Duodenal mucosa (tissue), 2 donors: ENCODE measurements at regions not wholly inside any gene's neighbourhood (a gene's known extent, or its start where the extent isn't known, plus 50 kb on each side); places are given as distances from the start of the nearest gene placed in this dataset.

ENCODE experiments used
- H3K27ac ChIP-seq: one replicate; pipeline ENCODE4 v1.7.0; 2013; ENCODE audit warnings: low read depth, low read length
- H3K27me3 ChIP-seq, 2 donors: one replicate each; pipeline ENCODE4 v1.7.0; 2013; ENCODE audit warnings: low read length in 2 of 2, control low read depth in 1 of 2; ENCODE audit not compliant: insufficient read depth in 2 of 2, control insufficient read depth in 1 of 2
- H3K36me3 ChIP-seq, 2 donors: one replicate each; pipeline ENCODE4 v1.7.0; 2013; ENCODE audit warnings: low read length in 2 of 2, control low read depth in 1 of 2; ENCODE audit not compliant: insufficient read depth in 2 of 2, control insufficient read depth in 1 of 2
- H3K4me1 ChIP-seq, 2 donors: one replicate each; pipeline ENCODE4 v1.7.0; 2013; ENCODE audit warnings: low read length in 2 of 2, control low read depth in 1 of 2; ENCODE audit not compliant: insufficient read depth in 2 of 2, control insufficient read depth in 1 of 2
- H3K4me3 ChIP-seq, 2 donors: one replicate each; pipeline ENCODE4 v1.7.0; 2013; ENCODE audit warnings: low read length in 2 of 2, low read depth in 1 of 2
- H3K9ac ChIP-seq, 2 donors: one replicate each; pipeline ENCODE4 v1.7.0; 2013; ENCODE audit warnings: low read length in 2 of 2, low read depth in 1 of 2
- H3K9me3 ChIP-seq, 2 donors: one replicate each; pipeline ENCODE4 v1.7.0; 2013; ENCODE audit warnings: low read length in 2 of 2, control low read depth in 1 of 2; ENCODE audit not compliant: control insufficient read depth in 1 of 2

GRCh38 chr4:71235311-71236201, 103.3 kb upstream of the SLC4A4 start:
- Histone ChIP-seq H3K27me3 (no peaks in the 10 kb centered on the region), H3K4me3 (no peak overlapping the region), H3K9me3 (no peaks in the 10 kb centered on the region), H3K27ac (no peak overlapping the region), H3K36me3 (no peaks in the 10 kb centered on the region), H3K9ac (no peak overlapping the region), H3K4me1 (peaks cover 15 to 25% of the 10 kb centered on the region in 2 donors)

GRCh38 chr4:71236226-71236625, 102.6 kb upstream of the SLC4A4 start:
- H3K27me3 ChIP-seq: no peaks in the 10 kb centered on the region
- no peak overlapping the region for H3K4me3 ChIP-seq
- H3K27ac ChIP-seq: no peak overlapping the region
- peaks cover 8 to 19% of the 10 kb centered on the region in 2 donors for H3K4me1 ChIP-seq
- no peaks in the 10 kb centered on the region for H3K36me3 ChIP-seq
- no peak overlapping the region for H3K9ac ChIP-seq
- H3K9me3 ChIP-seq: no peaks in the 10 kb centered on the region

GRCh38 chr4:71237641-71238040, 101.2 kb upstream of the SLC4A4 start:
- peaks cover 0 to 12% of the 10 kb centered on the region in 2 donors for H3K4me1 ChIP-seq
- H3K4me3 ChIP-seq: no peak overlapping the region
- H3K27ac ChIP-seq: no peak overlapping the region
- H3K9me3 ChIP-seq: no peaks in the 10 kb centered on the region
- H3K9ac ChIP-seq: no peak overlapping the region
- H3K36me3 ChIP-seq: no peaks in the 10 kb centered on the region
- no peaks in the 10 kb centered on the region for H3K27me3 ChIP-seq

DNA sequence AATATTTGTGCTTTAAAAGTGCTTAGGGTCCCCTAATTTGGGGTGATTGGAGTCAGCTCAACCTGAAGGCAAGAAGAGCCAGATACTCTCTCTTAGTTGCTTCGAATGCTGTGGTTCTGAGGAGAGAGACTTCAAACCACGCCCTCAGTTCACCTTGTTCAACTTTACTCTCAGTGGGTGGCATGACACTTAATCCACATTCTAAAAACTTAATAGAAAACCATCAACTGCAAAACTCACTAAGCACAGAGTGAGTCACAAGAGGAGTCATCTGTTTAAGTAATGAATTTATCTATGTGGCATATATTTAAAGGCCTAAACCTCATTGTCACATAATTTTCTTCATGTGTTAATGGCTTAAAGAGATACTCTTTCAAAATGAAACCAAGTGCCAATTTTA, 99.5 kb upstream of the SLC4A4 start:
- no peaks in the 10 kb centered on the region for H3K9me3 ChIP-seq
- no peak overlapping the region for H3K9ac ChIP-seq
- H3K4me3 ChIP-seq: no peak overlapping the region
- H3K36me3 ChIP-seq: peaks cover 0 to 4% of the 10 kb centered on the region in 2 donors
- H3K27ac ChIP-seq: no peak overlapping the region
- H3K4me1 ChIP-seq: peaks cover 0 to 12% of the 10 kb centered on the region in 2 donors
- H3K27me3 ChIP-seq: no peaks in the 10 kb centered on the region

GRCh38 chr4:71240094-71240493, 98.7 kb upstream of the SLC4A4 start:
- H3K9ac ChIP-seq: no peak overlapping the region
- H3K4me3 ChIP-seq: no peak overlapping the region
- H3K36me3 ChIP-seq: peaks cover 0 to 4% of the 10 kb centered on the region in 2 donors
- no peaks in the 10 kb centered on the region for H3K27me3 ChIP-seq
- no peaks in the 10 kb centered on the region for H3K9me3 ChIP-seq
- no peak overlapping the region for H3K27ac ChIP-seq
- H3K4me1 ChIP-seq: peaks cover 0 to 12% of the 10 kb centered on the region in 2 donors

DNA sequence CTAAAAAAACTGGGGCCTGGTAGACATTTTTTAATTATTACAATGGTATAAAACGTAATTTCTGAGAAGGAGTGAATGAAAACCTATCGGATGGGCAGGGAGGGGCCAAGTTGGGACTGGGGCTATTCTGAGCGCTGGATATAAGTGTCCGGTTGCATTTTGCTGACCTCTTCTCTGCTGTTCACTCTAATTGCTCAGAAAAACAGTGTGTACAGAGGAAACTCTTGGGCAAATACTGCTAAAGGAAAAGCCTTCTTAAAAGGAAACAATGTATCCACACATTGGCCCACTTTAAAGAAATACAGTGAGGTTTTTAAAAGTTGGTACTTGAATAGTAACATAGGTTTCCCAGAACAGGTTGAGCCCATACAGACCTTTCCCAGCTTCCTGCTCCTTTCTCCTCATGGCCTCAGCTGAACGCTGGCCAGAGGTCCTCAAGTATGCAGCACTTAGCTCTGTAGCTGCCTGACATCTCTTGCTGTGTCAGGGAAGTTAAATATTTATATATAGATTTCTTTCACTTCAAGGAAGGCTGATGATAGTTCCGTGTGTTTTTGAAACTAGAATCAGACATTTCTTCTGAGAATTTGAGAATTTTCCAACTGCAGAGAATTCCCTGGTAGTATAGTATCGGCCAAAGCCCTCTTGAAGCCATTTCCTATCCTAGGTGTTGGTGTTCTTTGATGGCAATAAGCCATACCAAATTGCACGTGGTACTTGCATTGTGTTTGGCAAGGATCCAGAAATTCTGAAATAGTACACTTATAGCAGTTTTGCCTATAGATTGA, 97.1 kb upstream of the SLC4A4 start:
- no peaks in the 10 kb centered on the region for H3K9me3 ChIP-seq
- H3K27me3 ChIP-seq: no peaks in the 10 kb centered on the region
- H3K4me1 ChIP-seq: peaks cover 0 to 12% of the 10 kb centered on the region in 2 donors
- H3K27ac ChIP-seq: no peak overlapping the region
- H3K36me3 ChIP-seq: peaks cover 3 to 4% of the 10 kb centered on the region in 2 donors
- no peak overlapping the region for H3K9ac ChIP-seq
- H3K4me3 ChIP-seq: no peak overlapping the region

- H3K4me1 ChIP-seq: peaks cover 0 to 12% of the 10 kb centered on the region in 2 donors
- no peak overlapping the region for H3K9ac ChIP-seq
- H3K4me3 ChIP-seq: no peak overlapping the region
- no peaks in the 10 kb centered on the region for H3K9me3 ChIP-seq
- H3K36me3 ChIP-seq: peaks cover 3 to 4% of the 10 kb centered on the region in 2 donors
- no peaks in the 10 kb centered on the region for H3K27me3 ChIP-seq
- no peak overlapping the region for H3K27ac ChIP-seq
Observed at GRCh38 chr4:71243091-71243833, 95.6 kb upstream of the SLC4A4 start.

DNA sequence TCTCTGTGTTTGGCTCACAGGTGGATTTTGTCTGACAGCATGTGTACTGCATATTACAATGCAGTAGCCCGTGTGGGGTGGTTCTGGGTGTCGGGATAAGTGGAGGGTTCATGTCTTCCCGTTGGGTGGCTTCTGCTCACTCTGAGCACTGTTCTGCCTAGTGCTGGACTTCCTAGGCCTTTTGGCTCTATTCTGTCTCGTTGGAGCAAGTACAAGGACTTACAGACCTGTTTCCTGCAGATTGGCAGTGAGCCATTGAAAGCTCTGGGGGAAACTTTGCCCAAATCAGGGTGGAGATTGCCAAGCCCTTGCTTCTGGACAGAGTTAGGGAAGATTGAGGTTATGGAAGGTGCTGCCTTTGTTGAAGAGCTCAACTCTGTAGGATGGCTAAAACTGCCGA, 91.1 kb upstream of the SLC4A4 start:
- Histone ChIP-seq H3K36me3 (peaks cover 3 to 4% of the 10 kb centered on the region in 2 donors), H3K27ac (no peak overlapping the region), H3K9me3 (no peaks in the 10 kb centered on the region)

GRCh38 chr4:71251261-71251660, 87.6 kb upstream of the SLC4A4 start:
- no peak overlapping the region for H3K27ac ChIP-seq

More for the DNA sequence above, 91.1 kb upstream of the SLC4A4 start:
- Histone ChIP-seq H3K9ac (no peak overlapping the region), H3K4me3 (no peak overlapping the region), H3K27me3 (no peaks in the 10 kb centered on the region), H3K4me1 (no peaks in the 10 kb centered on the region)

More at GRCh38 chr4:71251261-71251660, 87.6 kb upstream of the SLC4A4 start:
- Histone ChIP-seq H3K4me3 (no peak overlapping the region), H3K27me3 (no peaks in the 10 kb centered on the region), H3K9me3 (no peaks in the 10 kb centered on the region), H3K9ac (no peak overlapping the region), H3K4me1 (no peaks in the 10 kb centered on the region), H3K36me3 (peaks cover 0 to 12% of the 10 kb centered on the region in 2 donors)
